Osteocyte (in vitro differentiated cells): ENCODE measurements at regions not wholly inside any gene's neighbourhood (a gene's known extent, or its start where the extent isn't known, plus 50 kb on each side); places are given as distances from the start of the nearest gene placed in this dataset.

Source experiments
- DNase-seq: peaks from one replicate; pipeline ENCODE4 v3.0.0; 2021; ENCODE audit warnings: mixed read lengths; ENCODE audit not compliant: unreplicated experiment; ENCODE audit errors: extremely low spot score
- H3K27ac Mint-ChIP-seq: one replicate; pipeline ENCODE4 v1.8.0; 2021; ENCODE audit warnings: mild to moderate bottlenecking, mixed read lengths; ENCODE audit not compliant: unreplicated experiment
- H3K27me3 Mint-ChIP-seq: one replicate; pipeline ENCODE4 v1.8.0; 2021; ENCODE audit warnings: mixed read lengths; ENCODE audit not compliant: unreplicated experiment
- H3K36me3 Mint-ChIP-seq: one replicate; pipeline ENCODE4 v1.8.0; 2021; ENCODE audit warnings: mixed read lengths; ENCODE audit not compliant: unreplicated experiment
- H3K4me1 Mint-ChIP-seq: one replicate; pipeline ENCODE4 v1.8.0; 2021; ENCODE audit warnings: mixed read lengths; ENCODE audit not compliant: unreplicated experiment
- H3K4me3 Mint-ChIP-seq: one replicate; pipeline ENCODE4 v1.8.0; 2021; ENCODE audit warnings: mild to moderate bottlenecking, moderate library complexity, mixed read lengths; ENCODE audit not compliant: unreplicated experiment
- H3K9me3 Mint-ChIP-seq: one replicate; pipeline ENCODE4 v1.8.0; 2021; ENCODE audit warnings: mixed read lengths; ENCODE audit not compliant: unreplicated experiment
- CTCF ChIP-seq: fragments of 200-600 bp; sonication (generic); IDR thresholded peaks from 2 replicates; pipeline ENCODE4 v1.5.0; 2021; ENCODE audit warnings: antibody characterized with exemption, mild to moderate bottlenecking, moderate library complexity

GRCh38 chr15:63440265-63440648 lies 58.6 kb upstream of the CA12 start:
- peaks cover 6% of the 10 kb centered on the region for H3K27me3 Mint-ChIP-seq
- H3K4me3 Mint-ChIP-seq, result no peak overlapping the region
- H3K9me3 Mint-ChIP-seq, result no peaks in the 10 kb centered on the region
- DNase-seq, result no peak
- peaks cover 22% of the 10 kb centered on the region for H3K4me1 Mint-ChIP-seq
- H3K36me3 Mint-ChIP-seq, result no peaks in the 10 kb centered on the region
- TF ChIP-seq CTCF, result no peak
- no peak overlapping the region for H3K27ac Mint-ChIP-seq

GRCh38 chr15:63440756-63441155 lies 59.1 kb upstream of the CA12 start:
- no peak overlapping the region for H3K27ac Mint-ChIP-seq
- no peaks in the 10 kb centered on the region for H3K9me3 Mint-ChIP-seq
- H3K36me3 Mint-ChIP-seq, result no peaks in the 10 kb centered on the region
- peaks cover 21% of the 10 kb centered on the region for H3K4me1 Mint-ChIP-seq
- DNase-seq, result no peak
- no peak overlapping the region for H3K4me3 Mint-ChIP-seq
- no peak for TF ChIP-seq CTCF
- peaks cover 6% of the 10 kb centered on the region for H3K27me3 Mint-ChIP-seq

- no peak for TF ChIP-seq CTCF
- Mint-ChIP-seq H3K27ac (no peak overlapping the region), H3K27me3 (peaks cover 6% of the 10 kb centered on the region), H3K36me3 (no peaks in the 10 kb centered on the region), H3K4me3 (no peak overlapping the region), H3K9me3 (no peaks in the 10 kb centered on the region), H3K4me1 (peaks cover 16% of the 10 kb centered on the region)
- DNase-seq, result no peak
Measured at GRCh38 chr15:63441266-63441665, 59.6 kb upstream of the CA12 start.

GRCh38 chr15:63442080-63442479 lies 60.4 kb upstream of the CA12 start:
- H3K36me3 Mint-ChIP-seq, result no peaks in the 10 kb centered on the region
- peaks cover 8% of the 10 kb centered on the region for H3K4me1 Mint-ChIP-seq
- no peaks in the 10 kb centered on the region for H3K9me3 Mint-ChIP-seq
- no peak for TF ChIP-seq CTCF
- DNase-seq, result no peak
- no peak overlapping the region for H3K27ac Mint-ChIP-seq
- H3K4me3 Mint-ChIP-seq, result no peak overlapping the region
- H3K27me3 Mint-ChIP-seq, result peaks cover 6% of the 10 kb centered on the region

GRCh38 chr15:63444611-63445010 lies 59.8 kb upstream of the USP3 start:
- Mint-ChIP-seq H3K4me3 (no peak overlapping the region), H3K27me3 (peaks cover 6% of the 10 kb centered on the region), H3K4me1 (peaks cover 10% of the 10 kb centered on the region), H3K27ac (no peak overlapping the region), H3K9me3 (no peaks in the 10 kb centered on the region), H3K36me3 (no peaks in the 10 kb centered on the region)
- no peak for TF ChIP-seq CTCF
- DNase-seq, result no peak
